ENCODE measurements at regions not wholly inside any gene's neighbourhood (a gene's known extent, or its start where the extent isn't known, plus 50 kb on each side); places are given as distances from the start of the nearest gene placed in this dataset.

GRCh38 chr7:131925636-131926035 lies 369.2 kb upstream of the PODXL start:
- in situ Hi-C loops (cut with MboI) (no loop called here), intact Hi-C loops (cut with micrococcal nuclease) (no loop called here)
- BruUV-seq (replicated peaks), result no TSS peak
- ChIA-PET CTCF (ENCODE audit: low intra/inter-chr PET ratio) (no interaction called here), POLR2A (no interaction called here)
- H3K36me3 ChIP-seq (ENCODE audit: control insufficient read depth, insufficient read depth, low read length), result no peaks in the 10 kb centered on the region
- no peak overlapping the region for H2AFZ ChIP-seq (ENCODE audit: low read depth, low read length)
- FAIRE-seq, result no peak
- no peaks in the 10 kb centered on the region for H3K9me1 ChIP-seq (ENCODE audit: control insufficient read depth, insufficient read depth, low read length)
- no peaks in the 10 kb centered on the region for H3K79me2 ChIP-seq (ENCODE audit: control insufficient read depth, insufficient read depth, low read length)
- DNase-seq (ENCODE audit: extremely low read depth in 1 of 4, low spot score in 3 of 4), result no peak
- ATAC-seq, result no peak
- no peak for TF ChIP-seq THAP12 (CRISPR knock-in tag; IDR thresholded peaks at IDR 0.05)
- no peak for TF ChIP-seq NRF1 (conservative IDR thresholded peaks at IDR 0.05 in 1 of 2, IDR thresholded peaks at IDR 0.05 in 1 of 2)
- no peak for TF ChIP-seq MAFF (IDR thresholded peaks at IDR 0.05; ENCODE audit: low read length)
- no peak for TF ChIP-seq KAT2B (IDR thresholded peaks at IDR 0.05; ENCODE audit: low read depth, low read length)
- TF ChIP-seq ZNF354B (CRISPR knock-in tag; IDR thresholded peaks at IDR 0.05), result no peak
- TF ChIP-seq ZKSCAN3 (CRISPR knock-in tag; IDR thresholded peaks at IDR 0.05), result no peak
- no peak for TF ChIP-seq MYNN (IDR thresholded peaks at IDR 0.05)
- TF ChIP-seq MYNN (CRISPR knock-in tag; IDR thresholded peaks at IDR 0.05), result no peak
- no peak for TF ChIP-seq CGGBP1 (CRISPR knock-in tag; IDR thresholded peaks at IDR 0.05)
- no peak for TF ChIP-seq CHAMP1 (IDR thresholded peaks at IDR 0.05)
- TF ChIP-seq IRF9 (tag; IDR thresholded peaks at IDR 0.05), result no peak
- TF ChIP-seq BCLAF1 (IDR thresholded peaks at IDR 0.05; ENCODE audit: borderline replicate concordance in 1 of 2, control insufficient read depth in 1 of 2, low read depth in 2 of 2, low read length in 1 of 2), result no peak
- TF ChIP-seq RFX5 (IDR thresholded peaks at IDR 0.05; ENCODE audit: low read depth, low read length), result no peak
- TF ChIP-seq ZFPM2 (CRISPR knock-in tag; IDR thresholded peaks at IDR 0.05), result no peak
- no peak for TF ChIP-seq ZNF511 (CRISPR knock-in tag; IDR thresholded peaks at IDR 0.05)
- no peak overlapping the region for H3K9ac ChIP-seq (ENCODE audit: insufficient read depth in 1 of 2, low read depth in 2 of 2, low read length in 2 of 2)
- no peak overlapping the region for H3K27ac ChIP-seq (ENCODE audit: extremely low read depth, low read depth, low read length)
- H3K9me3 ChIP-seq (replicated peaks; ENCODE audit: control insufficient read depth, insufficient read depth, low read depth, low read length), result no peaks in the 10 kb centered on the region
- H4K20me1 ChIP-seq (replicated peaks; ENCODE audit: control insufficient read depth, insufficient read depth, low read length), result no peaks in the 10 kb centered on the region
- H3K4me1 ChIP-seq (replicated peaks in 1 of 2; ENCODE audit: control insufficient read depth in 2 of 2, insufficient read depth in 2 of 2, low read length in 2 of 2), result no peaks in the 10 kb centered on the region
- 0 out of 5 replicates have a peak, but pooled peaks cover 0 to 5% of the 10 kb centered on the region in 2 experiments for H3K27me3 ChIP-seq (ENCODE audit: control insufficient read depth in 2 of 2, insufficient read depth in 2 of 2, low read length in 2 of 2)
- no peak overlapping the region for H3K4me3 ChIP-seq
- no peak overlapping the region for H3K4me2 ChIP-seq (ENCODE audit: insufficient read depth, low read length)
